WTC11 (cell line): ENCODE measurements at regions not wholly inside any gene's neighbourhood (a gene's known extent, or its start where the extent isn't known, plus 50 kb on each side); places are given as distances from the start of the nearest gene placed in this dataset.

Experiments
- ATAC-seq: fragments of 200-7000 bp; cut with Tn5 transposase; 2 replicates; pipeline ENCODE4 v1.10.0; 2021; ENCODE audit warnings: mild to moderate bottlenecking, moderate library complexity
- CTCF ChIA-PET: fragments of 300-600 bp; sonication (Branson Sonifier 250); formaldehyde crosslinking; loops from one replicate; lab custom pipeline; 2021; ENCODE audit warnings: antibody characterized with exemption; lab: Charles Lee
- POLR2A ChIA-PET: fragments of 350-600 bp; sonication (Branson Sonifier 250); formaldehyde crosslinking; loops from one replicate; lab custom pipeline; 2021; ENCODE audit warnings: antibody characterized with exemption; lab: Charles Lee
- DNase-seq: peaks from one replicate; pipeline ENCODE4 v3.0.0; 2021; ENCODE audit warnings: low spot score
- H3K27ac Mint-ChIP-seq: 2 replicates; pipeline ENCODE4 v1.8.0; 2021; ENCODE audit warnings: mixed read lengths
- H3K27me3 Mint-ChIP-seq: 2 replicates; pipeline ENCODE4 v1.8.0; 2021; ENCODE audit warnings: low read depth, mild to moderate bottlenecking, moderate library complexity, mixed read lengths
- H3K36me3 Mint-ChIP-seq: 2 replicates; pipeline ENCODE4 v1.8.0; 2021; ENCODE audit warnings: mixed read lengths
- H3K4me1 Mint-ChIP-seq: 2 replicates; pipeline ENCODE4 v1.8.0; 2022; ENCODE audit warnings: mixed read lengths
- H3K4me3 Mint-ChIP-seq: 2 replicates; pipeline ENCODE4 v1.8.0; 2021; ENCODE audit warnings: mild to moderate bottlenecking, moderate library complexity, mixed read lengths
- H3K9me3 Mint-ChIP-seq: 2 replicates; pipeline ENCODE4 v1.8.0; 2021; ENCODE audit warnings: mixed read lengths
- ATF6 ChIP-seq: sonication (generic); formaldehyde crosslinking; IDR thresholded peaks from 2 replicates; pipeline ENCODE4 v1.8.1; 2023; ENCODE audit warnings: mild to moderate bottlenecking, missing genetic modification reagents
- CBFB ChIP-seq: sonication (generic); formaldehyde crosslinking; IDR thresholded peaks from 2 replicates; pipeline ENCODE4 v1.8.1; 2022; ENCODE audit warnings: mild to moderate bottlenecking, low read depth, missing genetic modification reagents
- E2F1 ChIP-seq: sonication (generic); formaldehyde crosslinking; IDR thresholded peaks from 2 replicates; pipeline ENCODE4 v1.8.0; 2022; ENCODE audit warnings: mild to moderate bottlenecking, missing genetic modification reagents
- E2F4 ChIP-seq: sonication (generic); formaldehyde crosslinking; IDR thresholded peaks from 2 replicates; pipeline ENCODE4 v1.8.1; 2022; ENCODE audit warnings: low read depth, mild to moderate bottlenecking, moderate library complexity, missing genetic modification reagents, borderline replicate concordance
- ELF4 ChIP-seq: sonication (generic); formaldehyde crosslinking; IDR thresholded peaks from 2 replicates; pipeline ENCODE4 v1.8.1; 2022; ENCODE audit warnings: low read depth, mild to moderate bottlenecking, moderate library complexity, missing genetic modification reagents
- ETV6 ChIP-seq: sonication (generic); formaldehyde crosslinking; IDR thresholded peaks from 2 replicates; pipeline ENCODE4 v1.8.1; 2022; ENCODE audit warnings: mild to moderate bottlenecking, missing genetic modification reagents
- FOXK1 ChIP-seq: sonication (generic); formaldehyde crosslinking; IDR thresholded peaks from 2 replicates; pipeline ENCODE4 v1.8.0; 2022; ENCODE audit warnings: mild to moderate bottlenecking, moderate library complexity, missing genetic modification reagents
- FOXP4 ChIP-seq: sonication (generic); formaldehyde crosslinking; IDR thresholded peaks from 2 replicates; pipeline ENCODE4 v1.8.0; 2022; ENCODE audit warnings: mild to moderate bottlenecking, missing genetic modification reagents
- GTF2I ChIP-seq: fragments of 250-450 bp; sonication (Bioruptor Pico); conservative IDR thresholded peaks from 2 replicates; pipeline ENCODE4 v1.4.0; 2021; ENCODE audit warnings: mild to moderate bottlenecking
- IRF1 ChIP-seq: sonication (generic); formaldehyde crosslinking; IDR thresholded peaks from 2 replicates; pipeline ENCODE4 v1.8.0; 2023; ENCODE audit warnings: missing genetic modification reagents
- IRF2 ChIP-seq: sonication (generic); formaldehyde crosslinking; IDR thresholded peaks from 2 replicates; pipeline ENCODE4 v1.8.0; 2022; ENCODE audit warnings: low read depth, missing genetic modification reagents, borderline replicate concordance
- MYBL2 ChIP-seq: sonication (generic); formaldehyde crosslinking; IDR thresholded peaks from 2 replicates; pipeline ENCODE4 v1.8.1; 2023; ENCODE audit warnings: mild to moderate bottlenecking, moderate library complexity, missing genetic modification reagents
- NR3C1 ChIP-seq: sonication (generic); formaldehyde crosslinking; conservative IDR thresholded peaks from 2 replicates; pipeline ENCODE4 v1.8.1; 2023; ENCODE audit warnings: low read depth, mild to moderate bottlenecking, missing genetic modification reagents
- OVOL2 ChIP-seq: fragments of 250-450 bp; sonication (Bioruptor Pico); IDR thresholded peaks from 2 replicates; pipeline ENCODE4 v1.9.0; 2021; ENCODE audit warnings: mild to moderate bottlenecking, borderline replicate concordance
- SOX15 ChIP-seq: fragments of 250-450 bp; sonication (Bioruptor Pico); IDR thresholded peaks from 2 replicates; pipeline ENCODE4 v1.9.0; 2021; ENCODE audit warnings: mild to moderate bottlenecking
- TEAD4 ChIP-seq: sonication (generic); formaldehyde crosslinking; IDR thresholded peaks from 2 replicates; pipeline ENCODE4 v1.8.0; 2022; ENCODE audit warnings: mild to moderate bottlenecking, missing genetic modification reagents
- ZBTB21 ChIP-seq: sonication (generic); formaldehyde crosslinking; IDR thresholded peaks from 2 replicates; pipeline ENCODE4 v1.8.1; 2023; ENCODE audit warnings: mild to moderate bottlenecking, missing genetic modification reagents, borderline replicate concordance
- ZNF121 ChIP-seq: sonication (generic); formaldehyde crosslinking; IDR thresholded peaks from 2 replicates; pipeline ENCODE4 v1.8.0; 2023; ENCODE audit warnings: missing genetic modification reagents
- ZNF396 ChIP-seq: fragments of 250-450 bp; sonication (Bioruptor Pico); IDR thresholded peaks from 2 replicates; pipeline ENCODE4 v1.8.0; 2021; ENCODE audit warnings: mild to moderate bottlenecking, moderate library complexity, borderline replicate concordance
- ZNF423 ChIP-seq: fragments of 250-450 bp; sonication (Bioruptor Pico); IDR thresholded peaks from 2 replicates; pipeline ENCODE4 v2.1.2; 2022; ENCODE audit warnings: mild to moderate bottlenecking, moderate library complexity
- ZNF532 ChIP-seq: fragments of 250-450 bp; sonication (Bioruptor Pico); IDR thresholded peaks from 2 replicates; pipeline ENCODE4 v1.9.0; 2021; ENCODE audit warnings: mild to moderate bottlenecking, borderline replicate concordance
- ZSCAN18 ChIP-seq: fragments of 250-450 bp; sonication (Bioruptor Pico); IDR thresholded peaks from 2 replicates; pipeline ENCODE4 v2.1.2; 2022; ENCODE audit warnings: mild to moderate bottlenecking, moderate library complexity

GRCh38 chr11:19525276-19525675 is 187.4 kb upstream of the NAV2 start:
- H3K4me3 Mint-ChIP-seq: no peak overlapping the region
- H3K4me1 Mint-ChIP-seq: peaks cover 30% of the 10 kb centered on the region
- no peaks in the 10 kb centered on the region; the same call in 1 of the 2 replicates for H3K27me3 Mint-ChIP-seq
- TF ChIP-seq SOX15 (CRISPR knock-in tag): no peak
- TF ChIP-seq IRF2 (CRISPR knock-in tag): no peak
- TF ChIP-seq FOXP4: no peak
- TF ChIP-seq IRF1 (CRISPR knock-in tag): no peak
- no peak for TF ChIP-seq E2F4 (CRISPR knock-in tag)
- no peak for TF ChIP-seq MYBL2 (CRISPR knock-in tag)
- TF ChIP-seq ETV6: no peak
- no peak for TF ChIP-seq CBFB (CRISPR knock-in tag)
- no peak for TF ChIP-seq ZNF532 (CRISPR knock-in tag)
- no peak for TF ChIP-seq ATF6
- TF ChIP-seq FOXK1 (CRISPR knock-in tag): no peak
- no peak for TF ChIP-seq ZNF423 (CRISPR knock-in tag)
- TF ChIP-seq ZBTB21: no peak
- TF ChIP-seq ZSCAN18: no peak
- ChIA-PET POLR2A (no interaction called here), CTCF (no interaction called here)
- H3K27ac Mint-ChIP-seq: no peak overlapping the region
- ATAC-seq: no peak
- no peak for DNase-seq
- no peaks in the 10 kb centered on the region for H3K36me3 Mint-ChIP-seq
- H3K9me3 Mint-ChIP-seq: no peaks in the 10 kb centered on the region

GRCh38 chr11:19524171-19524671 is 188.4 kb upstream of the NAV2 start:
- ATAC-seq: no peak
- no peaks in the 10 kb centered on the region; the same call in 1 of the 2 replicates for H3K27me3 Mint-ChIP-seq
- H3K9me3 Mint-ChIP-seq: no peaks in the 10 kb centered on the region
- H3K36me3 Mint-ChIP-seq: no peaks in the 10 kb centered on the region
- H3K4me1 Mint-ChIP-seq: peaks cover 30% of the 10 kb centered on the region
- ChIA-PET POLR2A (no interaction called here), CTCF (interaction anchor here (0.6 to 0.9 kb wide), 3 partner anchors 24 to 447 kb away, joined by 3 to 4 read pairs (median 4); no protein-coding TSS in a partner anchor)
- no peak overlapping the region for H3K4me3 Mint-ChIP-seq
- no peak for DNase-seq
- H3K27ac Mint-ChIP-seq: no peak overlapping the region
- TF ChIP-seq ZNF423 (CRISPR knock-in tag): no peak
- TF ChIP-seq ZNF396 (CRISPR knock-in tag): no peak
- TF ChIP-seq ELF4 (CRISPR knock-in tag): no peak
- no peak for TF ChIP-seq TEAD4 (CRISPR knock-in tag)
- no peak for TF ChIP-seq GTF2I (CRISPR knock-in tag)
- no peak for TF ChIP-seq CBFB (CRISPR knock-in tag)
- TF ChIP-seq OVOL2 (CRISPR knock-in tag): no peak
- TF ChIP-seq FOXK1 (CRISPR knock-in tag): no peak
- TF ChIP-seq NR3C1 (CRISPR knock-in tag): no peak
- no peak for TF ChIP-seq ZNF121 (CRISPR knock-in tag)
- TF ChIP-seq E2F1: no peak
